ENCODE measurements at regions not wholly inside any gene's neighbourhood (a gene's known extent, or its start where the extent isn't known, plus 50 kb on each side); places are given as distances from the start of the nearest gene placed in this dataset.
A peak's percentile ranks its signal among the peaks of the same experiment; 100 is the strongest.

- no peak for DNase-seq
Measured at GRCh38 chr13:109428146-109428545, 358.2 kb downstream of the IRS2 start.

GRCh38 chr13:109427695-109428094 lies 358.7 kb downstream of the IRS2 start:
- no peak for DNase-seq

DNA sequence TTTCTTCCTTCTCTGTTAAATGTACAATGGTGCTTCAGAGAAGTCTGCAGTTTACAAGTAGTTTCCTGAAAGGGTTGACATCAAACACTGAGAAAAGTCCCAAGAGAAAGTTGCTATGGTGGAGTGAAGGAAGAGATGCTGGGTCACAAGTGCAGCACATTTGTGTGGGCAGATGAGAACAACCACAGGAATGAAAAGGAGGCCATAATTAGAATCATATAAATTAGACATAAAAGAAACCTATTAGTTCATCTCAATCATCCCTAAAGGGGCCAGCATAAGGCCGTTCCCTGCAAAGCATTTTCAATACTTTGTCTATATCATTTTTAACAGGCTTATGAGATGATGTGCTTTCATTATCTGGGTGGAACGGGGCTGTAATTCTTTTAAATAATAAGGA lies 359.2 kb downstream of the IRS2 start:
- no peak for DNase-seq

GRCh38 chr13:109426690-109426990 lies 359.7 kb downstream of the IRS2 start:
- no peak for DNase-seq

DNA sequence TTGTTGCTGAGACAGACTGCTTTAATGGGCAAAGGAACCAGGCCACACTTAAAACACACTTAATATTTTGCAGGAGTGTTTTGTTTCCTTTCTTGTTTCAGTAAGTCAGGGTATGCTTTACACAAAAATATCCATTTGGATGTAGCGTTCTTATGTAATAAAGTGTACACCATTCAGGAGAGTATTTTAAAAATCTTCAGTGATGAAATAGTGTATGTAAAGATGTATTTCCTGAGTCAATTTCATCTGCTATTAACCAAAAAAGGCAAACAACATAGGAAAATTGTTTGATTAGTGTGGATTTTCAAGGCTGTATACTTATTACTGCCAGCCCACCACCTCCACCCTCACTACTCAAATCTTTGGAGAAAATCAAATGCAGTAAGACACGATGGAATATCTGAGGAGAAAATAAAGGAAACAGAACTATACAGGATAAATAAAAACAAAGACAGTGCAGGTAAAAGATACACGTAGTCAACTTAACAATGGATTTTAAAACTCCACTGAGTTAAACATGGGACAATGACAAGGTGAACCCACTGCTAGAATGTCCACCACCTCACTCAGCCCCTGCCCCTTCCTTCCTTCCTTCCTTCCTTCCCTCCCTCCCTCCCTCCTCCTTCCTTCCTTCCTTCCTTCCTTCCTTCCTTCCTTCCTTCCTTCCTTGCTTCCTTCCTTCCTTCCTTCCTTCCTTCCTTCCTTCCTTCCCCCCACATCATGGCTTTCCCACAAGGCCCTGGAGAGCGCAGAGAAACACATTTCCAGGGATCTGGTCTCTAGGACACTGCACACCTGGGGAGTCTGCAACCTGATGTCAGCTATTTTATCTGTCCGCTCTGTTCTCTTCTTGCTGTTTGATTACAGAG lies 360.3 kb downstream of the IRS2 start:
- no peak for DNase-seq

- DNase-seq = no peak
Measured at GRCh38 chr13:109422161-109422560, 364.2 kb downstream of the IRS2 start.

- DNase-seq = no peak
Measured at GRCh38 chr13:109419896-109420295, 366.5 kb downstream of the IRS2 start.

GRCh38 chr13:109418111-109418510 lies 368.3 kb downstream of the IRS2 start:
- DNase-seq = peak; percentile 2

GRCh38 chr13:109416001-109416400 lies 370.4 kb downstream of the IRS2 start:
- DNase-seq = no peak

DNA sequence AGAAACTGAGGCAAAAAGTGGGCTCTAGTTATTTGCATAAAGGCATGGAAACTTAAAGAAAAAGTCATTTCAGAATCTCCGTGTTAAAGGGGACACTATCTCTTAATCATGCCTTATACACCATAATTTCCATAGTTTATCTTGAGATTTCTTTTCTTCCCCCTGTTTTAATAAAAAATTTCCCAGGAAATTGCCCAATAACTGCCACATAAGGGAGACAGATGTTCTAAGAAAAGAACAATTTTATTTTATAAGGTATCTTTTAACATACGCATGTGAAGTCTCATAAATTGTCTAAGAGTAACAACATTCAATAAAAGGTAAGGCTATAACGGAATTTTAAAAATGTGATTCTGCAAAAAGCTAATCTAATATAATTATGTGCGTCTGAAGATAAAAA lies 371.3 kb downstream of the IRS2 start:
- DNase-seq = no peak

DNA sequence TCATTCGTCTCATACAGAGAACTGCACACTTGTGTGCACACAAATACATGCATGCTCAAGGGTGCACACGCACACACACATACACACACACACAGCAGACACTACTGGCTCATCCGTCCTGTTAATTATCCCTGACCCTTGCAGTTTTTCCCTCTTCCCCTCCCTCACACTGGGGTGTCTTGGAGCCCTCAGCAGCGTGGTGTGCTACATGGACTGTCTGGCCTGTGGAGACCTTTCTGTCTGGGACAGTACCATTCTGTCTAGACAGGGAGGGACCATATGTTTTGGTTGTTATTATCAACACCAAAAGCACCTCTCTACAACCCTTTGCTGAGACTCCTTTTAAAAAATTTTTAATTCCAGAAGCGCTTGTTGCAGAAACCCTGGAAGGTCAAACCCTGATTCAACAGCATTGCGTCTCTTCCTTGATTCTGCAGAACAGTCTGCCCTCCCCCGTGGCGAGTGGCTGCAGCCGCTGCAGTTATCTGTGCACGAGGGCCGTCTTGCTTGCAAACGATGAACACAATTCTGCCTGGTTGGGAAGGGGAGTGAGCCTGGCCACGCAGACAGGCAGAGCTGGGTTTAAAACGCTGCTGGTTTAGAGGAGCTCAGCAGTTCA lies 374.0 kb downstream of the IRS2 start:
- DNase-seq = peak; percentile 21

DNA sequence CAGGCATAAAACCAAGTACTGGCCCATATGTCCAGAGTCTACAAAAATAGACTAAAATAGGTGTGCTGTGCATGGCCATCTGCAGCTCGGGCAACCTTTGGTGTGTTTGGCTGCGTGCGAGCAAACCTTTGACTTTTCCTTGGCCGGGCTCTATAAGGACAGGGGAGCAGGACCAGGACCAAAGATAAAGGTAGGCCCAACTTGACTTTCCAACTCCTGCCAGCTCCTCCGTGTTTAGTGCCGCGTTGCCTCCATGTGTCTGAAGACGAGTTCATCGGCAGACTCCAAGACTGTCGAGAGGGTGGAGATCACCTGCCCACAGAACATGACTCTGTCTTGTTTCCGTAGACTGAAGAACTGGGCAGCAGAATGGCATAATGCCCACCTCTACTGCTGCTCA lies 375.5 kb downstream of the IRS2 start:
- DNase-seq = no peak

DNA sequence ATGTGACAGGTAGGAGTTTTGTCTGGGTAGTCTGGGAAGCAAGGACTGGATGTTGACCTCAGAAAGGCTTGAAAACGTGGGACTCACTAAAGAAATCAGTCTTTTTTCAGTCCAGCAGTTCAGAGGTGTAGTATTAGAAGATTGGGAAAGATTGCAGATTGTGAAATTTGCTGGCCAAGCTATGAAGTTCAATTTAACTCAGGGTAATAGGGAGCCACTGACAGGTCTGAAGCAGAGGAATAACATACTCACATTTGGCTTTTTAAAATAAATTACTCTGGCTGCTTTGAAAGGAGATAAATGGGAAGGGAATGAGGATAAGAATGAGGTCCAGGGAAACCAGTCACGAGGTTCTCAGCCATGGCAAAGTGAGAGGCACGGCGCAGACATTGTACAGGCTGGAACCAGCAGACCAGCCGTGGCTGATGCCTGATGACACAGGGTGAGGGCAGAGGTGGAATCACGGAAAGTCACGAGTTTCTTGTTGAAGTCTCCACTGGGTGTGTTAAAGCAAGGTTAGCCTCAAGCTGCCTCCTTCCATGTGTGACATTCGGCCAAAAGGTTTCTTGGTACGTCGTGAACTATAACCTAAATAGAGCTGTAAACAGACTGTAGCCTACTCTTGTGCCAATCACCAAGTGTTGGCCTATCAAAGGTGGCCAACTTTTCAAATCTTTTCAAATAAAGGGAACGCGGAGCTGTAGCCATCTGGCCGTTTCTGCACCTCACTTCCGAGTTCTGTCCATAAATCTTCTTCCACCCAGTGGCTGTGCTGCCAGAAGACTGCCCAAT lies 377.6 kb downstream of the IRS2 start:
- DNase-seq = no peak

GRCh38 chr13:109406376-109406992 lies 379.9 kb downstream of the IRS2 start:
- DNase-seq = no peak

- peak; percentile 43 for DNase-seq
Measured at GRCh38 chr13:109403012-109403421, 383.4 kb downstream of the IRS2 start.

- no peak for DNase-seq
Measured at GRCh38 chr13:109401891-109402290, 384.5 kb downstream of the IRS2 start.

GRCh38 chr13:109401307-109401706 lies 385.1 kb downstream of the IRS2 start:
- no peak for DNase-seq

GRCh38 chr13:109400624-109401257 lies 385.6 kb downstream of the IRS2 start:
- DNase-seq = no peak

- DNase-seq = peak; percentile 8
Measured at GRCh38 chr13:109400209-109400608, 386.2 kb downstream of the IRS2 start.

GRCh38 chr13:109398071-109398470 lies 388.3 kb downstream of the IRS2 start:
- peak; percentile 14 for DNase-seq

- DNase-seq = no peak
Measured at GRCh38 chr13:109397285-109397684, 389.1 kb downstream of the IRS2 start.

DNA sequence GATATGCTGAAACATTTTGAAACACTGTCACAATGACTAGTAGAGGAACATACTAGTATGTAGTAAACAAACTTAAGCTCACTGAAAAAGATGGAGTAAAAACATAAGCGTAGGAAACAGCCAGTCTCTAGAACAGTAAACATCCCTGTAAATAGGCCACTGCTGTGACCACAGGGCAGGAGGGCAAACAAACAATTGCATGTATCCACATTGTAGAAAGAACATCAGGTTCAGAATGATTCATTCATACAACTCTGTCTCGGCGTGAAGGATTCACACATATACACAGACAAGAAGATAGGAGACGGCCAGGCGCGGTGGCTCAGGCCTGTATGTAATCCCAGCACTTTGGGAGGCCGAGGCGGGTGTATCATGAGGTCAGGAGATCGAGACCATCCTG lies 390.1 kb downstream of the IRS2 start:
- DNase-seq = no peak

GRCh38 chr13:109395014-109395413 lies 391.4 kb downstream of the IRS2 start:
- no peak for DNase-seq
